ENCODE measurements at regions not wholly inside any gene's neighbourhood (a gene's known extent, or its start where the extent isn't known, plus 50 kb on each side); places are given as distances from the start of the nearest gene placed in this dataset.

GRCh38 chr13:100800283-100800875 lies 125.8 kb upstream of the TMTC4 start:
- H3K18ac ChIP-seq (ENCODE audit: insufficient read length, low read depth, low read length): no peak overlapping the region
- no peak overlapping the region for H3K4me2 ChIP-seq (ENCODE audit: insufficient read depth, insufficient read length, low read length)
- H3K23me2 ChIP-seq (ENCODE audit: insufficient read length, low read depth, low read length, poor library complexity, severe bottlenecking): no peaks in the 10 kb centered on the region
- TF ChIP-seq, protein P1, sequence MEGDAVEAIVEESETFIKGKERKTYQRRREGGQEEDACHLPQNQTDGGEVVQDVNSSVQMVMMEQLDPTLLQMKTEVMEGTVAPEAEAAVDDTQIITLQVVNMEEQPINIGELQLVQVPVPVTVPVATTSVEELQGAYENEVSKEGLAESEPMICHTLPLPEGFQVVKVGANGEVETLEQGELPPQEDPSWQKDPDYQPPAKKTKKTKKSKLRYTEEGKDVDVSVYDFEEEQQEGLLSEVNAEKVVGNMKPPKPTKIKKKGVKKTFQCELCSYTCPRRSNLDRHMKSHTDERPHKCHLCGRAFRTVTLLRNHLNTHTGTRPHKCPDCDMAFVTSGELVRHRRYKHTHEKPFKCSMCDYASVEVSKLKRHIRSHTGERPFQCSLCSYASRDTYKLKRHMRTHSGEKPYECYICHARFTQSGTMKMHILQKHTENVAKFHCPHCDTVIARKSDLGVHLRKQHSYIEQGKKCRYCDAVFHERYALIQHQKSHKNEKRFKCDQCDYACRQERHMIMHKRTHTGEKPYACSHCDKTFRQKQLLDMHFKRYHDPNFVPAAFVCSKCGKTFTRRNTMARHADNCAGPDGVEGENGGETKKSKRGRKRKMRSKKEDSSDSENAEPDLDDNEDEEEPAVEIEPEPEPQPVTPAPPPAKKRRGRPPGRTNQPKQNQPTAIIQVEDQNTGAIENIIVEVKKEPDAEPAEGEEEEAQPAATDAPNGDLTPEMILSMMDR (conservative IDR thresholded peaks at IDR 0.05): no peak
- no peak overlapping the region for H3K56ac ChIP-seq (ENCODE audit: insufficient read length, low read depth, low read length)
- H3K9ac ChIP-seq (ENCODE audit: extremely low read depth, insufficient read length, low read length): no peak overlapping the region
- H2BK5ac ChIP-seq (ENCODE audit: insufficient read length, low read length): no peak overlapping the region
- H3K9me3 ChIP-seq (ENCODE audit: control insufficient read depth, low read depth, low read length): no peaks in the 10 kb centered on the region
- H3K4me1 ChIP-seq (ENCODE audit: insufficient read depth, low read length): no peaks in the 10 kb centered on the region
- no peaks in the 10 kb centered on the region for H3K27me3 ChIP-seq (ENCODE audit: insufficient read depth, low read length)
- H3K4ac ChIP-seq (ENCODE audit: low read depth, low read length): no peak overlapping the region
- no peaks in the 10 kb centered on the region for H3K79me1 ChIP-seq (ENCODE audit: insufficient read depth, low read depth, low read length, poor library complexity, severe bottlenecking)
- no peak overlapping the region for H4K8ac ChIP-seq (replicated peaks; ENCODE audit: insufficient read length, low read depth, low read length)
- DNase-seq: no peak
- no peak overlapping the region for H3K23ac ChIP-seq (ENCODE audit: insufficient read length, low read depth, low read length)
- no peak overlapping the region for H3K27ac ChIP-seq (ENCODE audit: insufficient read length, low read depth, low read length)
- H2AFZ ChIP-seq (ENCODE audit: low read length): no peak overlapping the region
- Mint-ChIP-seq H3K36me3 (ENCODE audit: insufficient read depth in 1 of 3, low read depth in 3 of 3) (peaks cover 4 to 15% (median 6%) of the 10 kb centered on the region in 3 experiments; a peak in 6 of 7 replicates), H3K4me3 (no peak overlapping the region), H3K27me3 (ENCODE audit: low read depth) (no peaks in the 10 kb centered on the region), H3K9me3 (peaks cover 9 to 13% of the 10 kb centered on the region in 2 experiments), H3K4me1 (peaks cover 28 to 35% of the 10 kb centered on the region in 2 experiments), H3K27ac (peak overlapping the region in 1 of 3 experiments; percentile 44; a peak in 1 of 7 replicates)
- no peaks in the 10 kb centered on the region for H3K79me2 ChIP-seq (ENCODE audit: insufficient read depth, low read length)
- no peak overlapping the region for H3K14ac ChIP-seq (ENCODE audit: insufficient read depth, low read length)
- WGBS (ENCODE audit: extremely low coverage, insufficient read length, low lambda C conversion rate): no CpG with 5 or more reads among the region's 8 CpGs
- H2AK5ac ChIP-seq (ENCODE audit: insufficient read length, low read length): no peak overlapping the region
- H4K91ac ChIP-seq (ENCODE audit: insufficient read length, low read depth, low read length): no peak overlapping the region
- H2BK20ac ChIP-seq (ENCODE audit: low read depth, low read length, poor library complexity, severe bottlenecking): no peak overlapping the region
- no peak overlapping the region for H2BK120ac ChIP-seq (ENCODE audit: low read depth, low read length, poor library complexity, severe bottlenecking)
- H2BK15ac ChIP-seq (ENCODE audit: low read depth, low read length): no peak overlapping the region
- H2BK12ac ChIP-seq (ENCODE audit: insufficient read length, low read depth, low read length): no peak overlapping the region
- no peak overlapping the region for H3T11ph ChIP-seq (ENCODE audit: low read length)
- no peaks in the 10 kb centered on the region for H4K20me1 ChIP-seq (ENCODE audit: control insufficient read depth, insufficient read depth, insufficient read length)
- H4K5ac ChIP-seq (ENCODE audit: insufficient read length, low read depth, low read length): no peak overlapping the region

Data from H9 (cell line).